ENCODE measurements at regions not wholly inside any gene's neighbourhood (a gene's known extent, or its start where the extent isn't known, plus 50 kb on each side); places are given as distances from the start of the nearest gene placed in this dataset.

DNA sequence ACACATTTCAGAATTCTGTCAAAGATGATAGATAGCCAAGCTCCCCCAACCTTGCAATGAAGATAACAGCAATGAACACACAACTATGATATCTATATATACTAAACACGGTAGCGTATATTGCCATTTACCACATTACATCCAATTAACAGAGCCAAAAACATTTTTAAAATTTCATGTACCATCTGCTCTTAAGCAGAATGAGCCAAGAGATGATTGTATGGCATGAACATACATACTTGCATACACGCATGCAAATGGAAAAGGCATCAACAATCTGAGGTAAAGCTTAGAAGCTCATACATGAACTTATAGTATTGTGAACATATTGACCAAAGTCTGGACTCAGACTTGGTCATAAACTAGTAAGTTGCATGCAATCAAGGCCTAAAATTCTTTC lies 712.9 kb upstream of the GOLIM4 start:
- TF ChIP-seq, protein P1, sequence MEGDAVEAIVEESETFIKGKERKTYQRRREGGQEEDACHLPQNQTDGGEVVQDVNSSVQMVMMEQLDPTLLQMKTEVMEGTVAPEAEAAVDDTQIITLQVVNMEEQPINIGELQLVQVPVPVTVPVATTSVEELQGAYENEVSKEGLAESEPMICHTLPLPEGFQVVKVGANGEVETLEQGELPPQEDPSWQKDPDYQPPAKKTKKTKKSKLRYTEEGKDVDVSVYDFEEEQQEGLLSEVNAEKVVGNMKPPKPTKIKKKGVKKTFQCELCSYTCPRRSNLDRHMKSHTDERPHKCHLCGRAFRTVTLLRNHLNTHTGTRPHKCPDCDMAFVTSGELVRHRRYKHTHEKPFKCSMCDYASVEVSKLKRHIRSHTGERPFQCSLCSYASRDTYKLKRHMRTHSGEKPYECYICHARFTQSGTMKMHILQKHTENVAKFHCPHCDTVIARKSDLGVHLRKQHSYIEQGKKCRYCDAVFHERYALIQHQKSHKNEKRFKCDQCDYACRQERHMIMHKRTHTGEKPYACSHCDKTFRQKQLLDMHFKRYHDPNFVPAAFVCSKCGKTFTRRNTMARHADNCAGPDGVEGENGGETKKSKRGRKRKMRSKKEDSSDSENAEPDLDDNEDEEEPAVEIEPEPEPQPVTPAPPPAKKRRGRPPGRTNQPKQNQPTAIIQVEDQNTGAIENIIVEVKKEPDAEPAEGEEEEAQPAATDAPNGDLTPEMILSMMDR (IDR thresholded peaks at IDR 0.05) = no peak
- no peak for TF ChIP-seq POLR2A (IDR thresholded peaks at IDR 0.05)
- 75 to 86% (median 81%) methylated on average over 3 of the region's 3 CpGs for WGBS, 4 donors
- intact Hi-C loops (cut with DNase I) = no loop called here

DNA sequence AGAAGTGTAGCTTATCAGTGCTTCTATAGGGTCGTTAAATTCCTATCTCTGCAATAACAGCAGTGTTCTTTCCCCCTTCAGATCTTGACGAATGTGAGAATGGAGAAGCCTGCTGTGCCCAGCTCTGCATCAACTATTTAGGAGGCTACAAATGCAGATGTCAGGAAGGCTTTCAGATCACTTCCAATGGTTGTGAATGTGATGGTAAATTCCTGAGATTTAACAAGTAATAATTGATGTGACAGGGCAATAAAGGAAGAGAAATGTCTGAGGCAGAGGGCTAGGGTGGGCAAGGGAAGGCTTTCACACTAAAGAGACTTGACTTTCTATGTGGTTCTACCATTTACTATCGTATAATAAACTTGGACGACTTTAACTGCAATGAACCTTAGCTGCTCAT lies 711.7 kb upstream of the GOLIM4 start:
- no peak for TF ChIP-seq POLR2A (IDR thresholded peaks at IDR 0.05)
- TF ChIP-seq, protein P1 (IDR thresholded peaks at IDR 0.05) = no peak
- intact Hi-C loops (cut with DNase I) = no loop called here
- H3K27me3 ChIP-seq = no peaks in the 10 kb centered on the region
- no peak overlapping the region for H3K4me3 ChIP-seq
- no peak for DNase-seq
- H3K9me3 ChIP-seq (replicated peaks in 1 of 3) = no peaks in the 10 kb centered on the region
- no peaks in the 10 kb centered on the region for H3K4me1 ChIP-seq (replicated peaks in 1 of 2)
- H3K36me3 ChIP-seq (replicated peaks in 1 of 2) = no peaks in the 10 kb centered on the region
- H3K27ac ChIP-seq = no peak overlapping the region
- WGBS, 4 donors = 36 to 51% (median 37%) methylated on average over 4 of the region's 4 CpGs

More for the DNA sequence above, 712.9 kb upstream of the GOLIM4 start:
- Histone ChIP-seq H3K27me3 (no peaks in the 10 kb centered on the region), H3K4me1 (replicated peaks in 1 of 2) (no peaks in the 10 kb centered on the region), H3K9me3 (replicated peaks in 1 of 3) (no peaks in the 10 kb centered on the region), H3K27ac (no peak overlapping the region), H3K36me3 (replicated peaks in 1 of 2) (no peaks in the 10 kb centered on the region), H3K4me3 (no peak overlapping the region)
- DNase-seq = no peak

DNA sequence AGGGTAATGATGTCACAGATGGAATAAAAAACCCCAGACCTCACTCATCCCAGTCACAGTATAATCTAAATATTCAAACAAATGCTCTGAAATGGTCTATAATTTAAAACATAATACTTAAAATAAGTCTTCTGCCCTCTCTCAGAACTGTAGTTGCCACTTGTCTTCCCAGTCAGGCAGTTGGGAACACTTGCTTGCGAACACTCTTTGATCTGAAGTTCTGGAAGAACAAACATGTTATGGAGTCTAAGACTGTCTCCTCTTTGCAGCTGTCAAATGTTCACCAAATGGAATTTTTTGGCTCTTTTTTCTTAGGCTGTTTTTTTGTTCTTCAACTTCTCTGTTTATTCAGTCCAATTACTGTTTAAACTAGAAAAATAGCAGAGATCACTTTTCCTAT lies 711.1 kb upstream of the GOLIM4 start:
- no peak for DNase-seq
- no peaks in the 10 kb centered on the region for H3K27me3 ChIP-seq
- no peaks in the 10 kb centered on the region for H3K36me3 ChIP-seq (replicated peaks in 1 of 2)
- TF ChIP-seq, protein P1 (IDR thresholded peaks at IDR 0.05) = no peak
- TF ChIP-seq POLR2A (IDR thresholded peaks at IDR 0.05) = no peak
- H3K9me3 ChIP-seq (replicated peaks in 1 of 3) = no peaks in the 10 kb centered on the region
- H3K4me1 ChIP-seq (replicated peaks in 1 of 2) = no peaks in the 10 kb centered on the region
- no peak overlapping the region for H3K4me3 ChIP-seq
- intact Hi-C loops (cut with DNase I) = no loop called here
- no peak overlapping the region for H3K27ac ChIP-seq
- 84 to 96% (median 92%) methylated on average over 1 of the region's 1 CpG for WGBS, 4 donors

DNA sequence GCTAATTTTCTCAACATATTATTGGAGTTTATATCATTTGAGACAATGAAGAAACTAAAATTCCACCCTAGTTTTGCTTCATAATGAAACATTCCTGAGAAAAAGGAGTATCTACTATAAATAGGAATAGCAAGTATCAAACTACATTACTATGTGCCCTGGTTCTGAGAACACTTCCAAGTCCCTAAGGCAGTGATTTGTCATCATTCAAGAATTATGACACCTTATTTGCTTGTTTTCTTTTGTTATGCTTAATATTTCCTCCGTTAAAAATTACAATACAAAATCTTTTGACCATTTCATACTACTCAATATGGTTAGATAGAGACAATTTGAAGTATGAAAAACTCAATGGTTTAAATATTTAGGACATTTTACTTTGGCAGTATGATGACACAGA lies 707.8 kb upstream of the GOLIM4 start:
- Histone ChIP-seq H3K27me3 (no peaks in the 10 kb centered on the region), H3K36me3 (replicated peaks in 1 of 2) (no peaks in the 10 kb centered on the region), H3K4me3 (no peak overlapping the region), H3K4me1 (replicated peaks in 1 of 2) (no peaks in the 10 kb centered on the region), H3K27ac (no peak overlapping the region), H3K9me3 (replicated peaks in 1 of 3) (no peaks in the 10 kb centered on the region)
- intact Hi-C loops (cut with DNase I) = no loop called here
- no peak for DNase-seq
- 64 to 88% (median 74%) methylated on average over 1 of the region's 1 CpG for WGBS, 4 donors
- no peak for TF ChIP-seq POLR2A (IDR thresholded peaks at IDR 0.05)
- TF ChIP-seq, protein P1 (IDR thresholded peaks at IDR 0.05) = no peak

All from adrenal gland (tissue), 9 donors.